ENCODE measurements at regions not wholly inside any gene's neighbourhood (a gene's known extent, or its start where the extent isn't known, plus 50 kb on each side); places are given as distances from the start of the nearest gene placed in this dataset.

DNA sequence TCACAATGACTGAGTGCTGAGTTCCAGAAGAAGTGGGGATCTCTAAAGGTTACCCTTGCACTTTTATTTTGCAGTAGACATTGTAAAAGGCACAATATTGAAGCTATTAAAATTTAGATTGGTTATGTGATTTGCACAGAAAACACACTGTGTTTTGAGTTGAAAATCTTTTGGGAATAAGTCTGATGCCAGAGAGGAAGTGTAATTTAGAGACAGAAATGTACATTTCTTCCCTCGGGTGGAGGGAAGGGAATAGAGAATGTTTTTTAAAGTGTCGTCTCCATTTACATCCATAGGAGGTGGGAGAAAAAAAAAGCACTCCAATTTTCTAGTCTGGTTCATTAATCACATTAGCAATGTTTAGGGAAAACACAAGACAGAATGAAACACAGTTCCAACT lies 465.8 kb downstream of the OLFM4 start:
- no peak for DNase-seq (ENCODE audit: low spot score in 2 of 2)
- no peaks in the 10 kb centered on the region for H3K9me3 ChIP-seq
- intact Hi-C loops (cut with DNase I) = no loop called here
- H3K4me3 ChIP-seq = no peak overlapping the region
- TF ChIP-seq CTCF (IDR thresholded peaks at IDR 0.05) = no peak
- H3K27me3 ChIP-seq = no peaks in the 10 kb centered on the region
- no peaks in the 10 kb centered on the region for H3K4me1 ChIP-seq
- no peaks in the 10 kb centered on the region for H3K36me3 ChIP-seq
- H3K27ac ChIP-seq = no peak overlapping the region

- no peak for DNase-seq (ENCODE audit: low spot score in 2 of 2)
- Histone ChIP-seq H3K9me3 (no peaks in the 10 kb centered on the region), H3K27ac (no peak overlapping the region), H3K27me3 (no peaks in the 10 kb centered on the region), H3K4me1 (no peaks in the 10 kb centered on the region), H3K4me3 (no peak overlapping the region), H3K36me3 (no peaks in the 10 kb centered on the region)
- no peak for TF ChIP-seq CTCF (IDR thresholded peaks at IDR 0.05)
- intact Hi-C loops (cut with DNase I) = no loop called here
Observed at GRCh38 chr13:53499576-53500133, 471.0 kb downstream of the OLFM4 start.

DNA sequence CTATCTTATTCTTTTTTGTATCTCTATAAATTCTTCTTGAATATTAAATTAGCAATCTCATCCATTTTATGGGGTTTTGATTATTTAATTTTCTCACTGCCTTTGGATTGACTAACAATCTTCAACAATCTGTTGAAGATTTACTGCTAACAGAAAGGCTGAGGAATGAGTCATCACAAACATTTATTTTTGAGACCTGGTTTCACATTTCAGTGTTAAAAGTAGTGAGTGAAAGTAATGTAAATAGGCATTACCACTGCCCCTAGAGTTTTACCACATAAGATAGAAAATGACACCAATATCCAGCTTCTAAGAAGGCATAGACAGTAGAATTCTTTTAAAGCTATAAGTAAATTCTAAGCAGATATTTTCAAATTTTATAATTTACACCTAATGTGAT lies 472.8 kb downstream of the OLFM4 start:
- H3K4me1 ChIP-seq = no peaks in the 10 kb centered on the region

GRCh38 chr13:53507741-53508140 lies 479.1 kb downstream of the OLFM4 start:
- no peak overlapping the region for H3K4me3 ChIP-seq
- no peaks in the 10 kb centered on the region for H3K4me1 ChIP-seq
- H3K27ac ChIP-seq = no peak overlapping the region
- H3K36me3 ChIP-seq = no peaks in the 10 kb centered on the region
- H3K9me3 ChIP-seq = no peaks in the 10 kb centered on the region
- no peaks in the 10 kb centered on the region for H3K27me3 ChIP-seq
- no peak for DNase-seq (ENCODE audit: low spot score in 2 of 2)
- TF ChIP-seq CTCF (IDR thresholded peaks at IDR 0.05) = no peak
- intact Hi-C loops (cut with DNase I) = no loop called here

More for the DNA sequence above, 472.8 kb downstream of the OLFM4 start:
- no peak for DNase-seq (ENCODE audit: low spot score in 2 of 2)
- Histone ChIP-seq H3K4me3 (no peak overlapping the region), H3K27me3 (no peaks in the 10 kb centered on the region), H3K36me3 (no peaks in the 10 kb centered on the region), H3K9me3 (no peaks in the 10 kb centered on the region), H3K27ac (no peak overlapping the region)
- TF ChIP-seq CTCF (IDR thresholded peaks at IDR 0.05) = no peak
- intact Hi-C loops (cut with DNase I) = no loop called here

DNA sequence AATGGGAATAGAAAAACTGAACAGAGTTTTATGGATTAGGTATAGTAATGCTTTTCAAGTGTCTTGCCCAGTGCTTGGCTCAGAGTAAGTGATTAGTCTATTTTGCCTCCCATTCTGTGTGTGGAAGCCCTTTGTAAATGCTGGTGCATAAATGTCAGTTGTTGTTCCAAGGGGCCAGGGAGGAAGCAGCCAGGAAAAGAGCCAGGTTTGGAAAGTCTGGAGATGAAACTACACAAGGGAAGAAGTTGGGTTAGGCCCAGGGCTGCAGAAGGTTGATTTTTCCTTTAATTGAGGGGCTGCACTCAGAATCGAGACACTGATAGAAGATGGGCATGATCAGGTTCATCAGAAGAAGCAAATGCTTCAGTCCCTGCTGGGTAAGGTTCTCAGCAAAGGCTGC lies 484.0 kb downstream of the OLFM4 start:
- intact Hi-C loops (cut with DNase I) = no loop called here
- no peak for TF ChIP-seq CTCF (IDR thresholded peaks at IDR 0.05)
- Histone ChIP-seq H3K36me3 (no peaks in the 10 kb centered on the region), H3K9me3 (no peaks in the 10 kb centered on the region), H3K27ac (no peak overlapping the region), H3K27me3 (no peaks in the 10 kb centered on the region), H3K4me1 (no peaks in the 10 kb centered on the region), H3K4me3 (no peak overlapping the region)
- DNase-seq (ENCODE audit: low spot score in 2 of 2) = no peak

DNA sequence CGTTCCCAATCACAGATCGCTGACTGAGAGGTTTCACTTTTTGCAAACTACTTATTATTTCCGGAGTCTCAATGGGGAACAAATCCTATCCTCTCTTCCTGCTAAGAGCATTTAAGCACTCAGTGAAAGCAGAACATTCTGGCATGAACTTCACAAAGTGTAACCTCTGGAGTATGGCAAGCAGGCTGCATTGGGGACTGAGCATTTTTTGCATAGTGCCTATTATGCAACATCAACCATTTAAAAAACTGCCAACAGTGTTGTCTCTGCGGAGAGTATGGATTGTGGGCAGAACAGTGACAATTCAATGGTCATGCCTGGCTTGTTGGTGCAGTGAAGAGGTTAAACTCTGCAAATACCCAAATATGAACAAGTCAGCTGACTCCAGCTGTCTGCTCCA lies 484.6 kb downstream of the OLFM4 start:
- intact Hi-C loops (cut with DNase I) = no loop called here

More for the DNA sequence above, 484.6 kb downstream of the OLFM4 start:
- H3K9me3 ChIP-seq = no peaks in the 10 kb centered on the region
- no peak for DNase-seq (ENCODE audit: low spot score in 2 of 2)
- no peaks in the 10 kb centered on the region for H3K27me3 ChIP-seq
- TF ChIP-seq CTCF (IDR thresholded peaks at IDR 0.05) = no peak
- no peak overlapping the region for H3K4me3 ChIP-seq
- no peaks in the 10 kb centered on the region for H3K4me1 ChIP-seq
- H3K27ac ChIP-seq = no peak overlapping the region
- no peaks in the 10 kb centered on the region for H3K36me3 ChIP-seq
